ENCODE measurements at regions not wholly inside any gene's neighbourhood (a gene's known extent, or its start where the extent isn't known, plus 50 kb on each side); places are given as distances from the start of the nearest gene placed in this dataset.

GRCh38 chr6:21893793-21894192, 300.2 kb downstream of the SOX4 start:
- DNase-seq = no peak

GRCh38 chr6:21895555-21895954, 302.0 kb downstream of the SOX4 start:
- no peak for DNase-seq

- no peak for DNase-seq
Measured at GRCh38 chr6:21898107-21898796, 304.7 kb downstream of the SOX4 start.

- peak in 1 of 3 donors; percentile 5 for DNase-seq
Measured at GRCh38 chr6:21899708-21900107, 306.2 kb downstream of the SOX4 start.

GRCh38 chr6:21900730-21901129, 307.2 kb downstream of the SOX4 start:
- peak; percentile 36 to 47 (median 47) for DNase-seq

- no peak for DNase-seq
Measured at GRCh38 chr6:21902628-21903169, 309.1 kb downstream of the SOX4 start.

GRCh38 chr6:21905531-21905930, 312.0 kb downstream of the SOX4 start:
- no peak for DNase-seq

GRCh38 chr6:21906826-21907225, 313.3 kb downstream of the SOX4 start:
- no peak for DNase-seq

- DNase-seq = no peak
Measured at GRCh38 chr6:21907291-21907690, 313.7 kb downstream of the SOX4 start.

- DNase-seq = no peak
Measured at GRCh38 chr6:21908161-21908848, 314.8 kb downstream of the SOX4 start.

GRCh38 chr6:21909321-21909720, 315.8 kb downstream of the SOX4 start:
- DNase-seq = no peak

GRCh38 chr6:21911208-21911607, 317.7 kb downstream of the SOX4 start:
- no peak for DNase-seq

GRCh38 chr6:21912151-21912832, 318.7 kb downstream of the SOX4 start:
- no peak for DNase-seq

- peak; percentile 67 to 79 (median 71) for DNase-seq
Measured at GRCh38 chr6:21914121-21914973, 320.8 kb downstream of the SOX4 start.

GRCh38 chr6:21915707-21916260, 322.2 kb downstream of the SOX4 start:
- peak in 2 of 3 donors; percentile 7 to 17 for DNase-seq

- peak in 1 of 3 donors; percentile 6 for DNase-seq
Measured at GRCh38 chr6:21918041-21918440, 324.5 kb downstream of the SOX4 start.

GRCh38 chr6:21918666-21919065, 325.1 kb downstream of the SOX4 start:
- DNase-seq = no peak

- no peak for DNase-seq
Measured at GRCh38 chr6:21922086-21922485, 328.5 kb downstream of the SOX4 start.

- DNase-seq = no peak
Measured at GRCh38 chr6:21924002-21924401, 330.5 kb downstream of the SOX4 start.

GRCh38 chr6:21928827-21929226, 335.3 kb downstream of the SOX4 start:
- no peak for DNase-seq

- no peak for DNase-seq
Measured at GRCh38 chr6:21931641-21932335, 338.2 kb downstream of the SOX4 start.

GRCh38 chr6:21933351-21933750, 339.8 kb downstream of the SOX4 start:
- DNase-seq = no peak

All from suppressor macrophage treated with lipopolysaccharide for 1 hour (primary cell).